SK-N-DZ (cell line): ENCODE measurements at regions not wholly inside any gene's neighbourhood (a gene's known extent, or its start where the extent isn't known, plus 50 kb on each side); places are given as distances from the start of the nearest gene placed in this dataset.
"Not testable (repeated sequence)": the region's sequence is repeated elsewhere in the genome, so short reads cannot be mapped to it uniquely, and the experiment has no call there.

Source experiments
- DNase-seq: peaks from one replicate; pipeline ENCODE4 v3.0.0-alpha.2; 2015; ENCODE audit warnings: low spot score

DNA sequence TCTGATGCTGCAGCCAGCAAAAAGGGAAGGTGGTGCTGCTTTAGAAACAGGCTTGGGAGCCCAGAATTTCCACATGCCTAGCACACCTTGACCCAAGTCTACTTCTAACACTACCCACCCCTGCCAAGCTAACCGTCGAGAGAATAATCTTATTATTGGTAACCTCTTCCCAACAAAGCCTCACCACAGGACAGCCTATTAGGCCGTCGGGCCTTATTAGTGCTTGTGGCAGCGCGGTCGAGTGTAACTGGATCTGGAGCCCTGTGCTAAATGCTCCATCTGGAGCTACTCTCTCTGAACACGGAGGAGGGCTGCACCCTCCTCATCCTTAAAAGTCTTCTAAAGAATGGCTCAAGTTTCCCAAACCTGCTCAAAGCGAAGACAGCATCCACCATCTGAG, 165.5 kb upstream of the NFIA start:
- peak; percentile 48 for DNase-seq

DNA sequence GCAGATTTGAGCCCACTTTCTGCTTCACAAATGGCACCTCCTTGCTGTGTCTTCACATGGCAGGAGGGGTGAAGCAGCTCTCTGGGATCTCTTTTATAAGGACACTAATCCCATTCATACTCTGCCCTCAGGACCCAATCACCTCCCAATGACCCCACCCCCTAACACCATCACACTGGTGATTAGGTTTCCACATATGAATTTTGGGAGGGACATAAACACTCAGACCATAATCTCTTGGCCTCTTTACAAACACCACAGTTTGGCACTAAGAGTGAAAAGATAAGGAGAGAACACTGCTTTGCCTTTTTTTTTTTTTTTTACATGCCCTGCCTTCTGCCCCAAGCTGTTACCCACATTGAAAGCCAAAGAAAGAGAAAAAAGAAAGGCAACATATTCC, 166.2 kb upstream of the NFIA start:
- DNase-seq = no peak

DNA sequence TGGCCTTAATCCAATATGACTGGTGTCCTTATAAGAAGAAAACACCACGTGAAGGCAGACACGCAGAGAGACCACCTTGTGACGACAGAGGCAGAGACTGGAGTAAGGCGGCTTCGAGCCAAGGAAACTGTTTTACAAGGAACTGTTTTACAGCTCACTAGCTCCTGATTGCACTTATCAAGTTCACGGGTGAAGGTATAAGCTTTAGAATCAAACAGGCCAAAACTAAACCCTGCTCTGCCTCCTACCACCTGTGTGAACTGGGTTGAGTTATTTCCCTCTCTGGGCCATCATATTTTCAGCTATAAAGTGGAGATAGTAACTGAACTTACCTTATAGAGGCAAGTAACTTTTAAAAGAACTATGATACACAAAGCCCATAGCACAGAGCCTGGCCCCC, 166.9 kb upstream of the NFIA start:
- DNase-seq = peak; percentile 17

DNA sequence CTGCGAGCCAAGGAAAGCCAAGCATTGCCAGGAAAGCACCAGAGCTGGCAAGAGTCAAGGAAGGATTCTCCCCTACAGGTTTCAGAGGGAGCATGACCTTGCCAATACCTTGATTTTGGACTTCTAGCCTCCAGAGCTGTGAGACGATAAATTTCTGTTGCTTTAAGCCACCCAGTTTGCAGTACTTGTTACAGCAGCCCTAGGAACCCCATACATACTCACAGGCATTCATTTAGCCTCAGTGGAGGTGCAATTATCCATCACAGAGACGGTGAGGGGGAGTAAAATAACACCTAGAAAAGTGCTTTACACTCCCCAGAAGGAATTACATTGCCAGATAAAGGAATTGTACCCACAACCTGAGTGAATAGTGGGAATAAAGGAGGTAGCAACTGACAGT, 167.4 kb upstream of the NFIA start:
- DNase-seq = no peak

DNA sequence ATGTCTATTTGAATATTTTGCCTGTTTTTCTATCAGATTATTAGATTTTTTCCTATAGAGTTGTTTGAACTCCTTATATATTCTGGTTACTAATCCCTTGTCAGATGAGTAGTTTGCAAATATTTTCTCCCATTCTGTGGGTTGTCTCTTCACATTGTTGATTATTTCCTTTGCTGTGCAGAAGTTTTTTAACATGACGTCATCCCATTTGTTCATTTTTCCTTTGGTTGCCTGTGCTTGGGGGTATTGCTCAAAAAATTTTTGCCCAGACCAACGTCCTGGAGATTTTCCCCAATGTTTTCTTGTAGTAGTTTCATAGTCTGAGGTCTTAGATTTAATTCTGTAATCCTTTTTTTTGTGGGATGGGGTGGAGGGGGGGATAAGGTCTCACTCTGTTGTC, 168.7 kb upstream of the NFIA start:
- not testable (repeated sequence) for DNase-seq

DNA sequence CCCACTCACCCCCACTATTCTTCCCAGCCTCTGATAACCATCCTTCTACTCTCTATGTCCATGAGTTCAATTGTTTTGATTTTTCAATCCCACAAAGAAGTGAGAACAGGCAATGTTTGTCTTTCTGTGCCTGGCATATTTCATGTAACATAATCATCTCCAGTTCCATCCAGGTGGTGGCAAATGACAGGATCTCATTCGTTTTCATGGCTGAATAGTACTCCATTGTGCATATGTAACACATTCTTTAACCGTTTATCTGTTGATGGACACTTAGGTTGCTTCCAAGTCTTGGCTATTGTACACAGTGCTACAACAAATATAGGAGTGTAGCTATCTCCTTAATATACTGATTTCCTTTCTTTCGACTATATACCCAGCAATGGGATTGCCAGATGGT, 169.3 kb upstream of the NFIA start:
- no peak for DNase-seq

DNA sequence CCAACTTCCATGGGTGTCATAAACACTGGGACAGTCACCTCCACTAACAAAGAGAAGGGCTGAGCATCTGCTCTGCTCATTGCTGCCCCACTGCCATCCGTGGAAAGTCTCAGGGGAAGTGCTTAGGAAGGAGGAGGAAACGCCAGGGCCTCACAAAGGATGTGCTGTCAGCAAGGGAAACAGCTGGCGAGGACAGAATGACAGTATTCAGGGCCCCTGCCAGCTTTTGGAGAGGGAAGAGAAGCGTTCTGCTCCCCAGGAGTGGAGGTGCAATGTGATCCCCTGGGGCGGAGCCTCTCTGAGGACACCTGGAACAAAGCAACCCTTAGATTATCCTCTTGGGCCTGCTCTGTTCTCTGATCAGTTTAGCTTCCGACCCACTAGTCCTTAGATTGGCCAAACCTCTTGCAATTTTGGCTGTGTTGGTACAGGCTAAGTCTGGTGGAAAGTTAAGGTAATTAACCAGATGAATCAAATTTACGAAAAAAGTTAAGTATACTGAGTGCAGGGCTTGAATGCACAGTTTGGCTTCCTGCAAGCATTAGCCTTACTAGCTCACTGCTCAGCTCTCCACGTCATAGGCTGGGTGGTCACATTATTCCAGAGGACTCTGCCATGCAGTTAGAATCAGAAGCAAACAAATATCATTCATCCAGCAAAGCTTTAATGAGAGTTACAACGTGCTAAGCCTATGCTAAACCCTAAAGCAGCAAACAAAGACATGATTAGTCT, 170.2 kb upstream of the NFIA start:
- no peak for DNase-seq

DNA sequence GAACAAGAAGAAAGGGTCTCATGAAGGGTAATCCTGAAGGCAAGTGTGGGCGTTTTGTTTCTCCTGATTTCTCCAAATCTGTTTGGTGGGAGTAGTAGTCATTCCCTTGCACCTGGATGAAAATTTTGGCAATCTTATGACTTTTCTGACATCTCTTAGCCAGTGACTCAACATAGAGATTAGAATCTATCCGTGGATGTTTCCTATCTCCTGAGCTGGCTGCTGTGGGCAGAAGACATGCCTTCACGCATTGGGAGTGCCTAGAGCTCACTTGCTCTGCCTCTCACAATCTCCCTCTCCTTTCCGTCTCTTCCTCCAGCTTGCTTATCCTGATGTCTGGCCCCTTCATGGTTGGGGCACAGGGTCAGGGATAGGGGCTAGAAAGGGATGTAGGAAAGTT, 174.2 kb upstream of the NFIA start:
- no peak for DNase-seq

DNA sequence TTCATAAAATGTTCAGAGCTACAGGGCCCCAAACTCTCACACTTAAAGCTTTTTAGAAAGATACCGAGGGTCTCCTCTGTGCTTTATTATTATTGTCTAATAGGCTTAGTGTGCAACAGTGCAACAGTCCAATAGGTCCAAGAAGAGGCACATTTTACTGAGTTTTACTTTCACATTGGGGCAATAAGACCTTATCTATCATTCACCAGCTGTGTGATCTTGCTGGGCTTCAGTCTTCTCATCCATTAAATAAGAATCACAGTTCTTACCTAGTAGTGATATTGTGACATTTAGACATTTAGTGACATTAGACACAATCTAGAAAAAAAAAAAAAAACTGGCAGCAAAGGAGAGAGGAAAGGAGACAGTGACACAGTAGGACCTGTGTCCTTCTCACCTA, 175.8 kb upstream of the NFIA start:
- DNase-seq = no peak

DNA sequence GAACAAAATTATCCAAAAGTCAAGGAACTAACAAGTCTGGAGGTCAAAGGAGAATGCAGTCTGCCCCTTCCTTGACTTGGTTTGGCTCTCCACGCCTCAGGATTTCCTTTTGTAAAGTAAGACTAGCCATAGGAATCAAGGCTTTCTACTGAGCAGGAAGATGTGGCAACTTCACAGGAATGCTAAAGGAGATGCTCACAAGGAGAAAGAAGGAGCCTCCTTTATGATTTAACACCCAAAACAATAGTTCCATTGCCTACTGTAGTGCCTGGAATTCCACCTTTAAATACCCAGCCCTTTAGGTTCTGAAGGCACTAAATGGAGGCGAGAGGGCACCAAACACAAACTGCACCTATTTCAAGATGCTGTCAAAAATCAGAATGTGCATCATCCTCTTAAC, 176.3 kb upstream of the NFIA start:
- DNase-seq = no peak

DNA sequence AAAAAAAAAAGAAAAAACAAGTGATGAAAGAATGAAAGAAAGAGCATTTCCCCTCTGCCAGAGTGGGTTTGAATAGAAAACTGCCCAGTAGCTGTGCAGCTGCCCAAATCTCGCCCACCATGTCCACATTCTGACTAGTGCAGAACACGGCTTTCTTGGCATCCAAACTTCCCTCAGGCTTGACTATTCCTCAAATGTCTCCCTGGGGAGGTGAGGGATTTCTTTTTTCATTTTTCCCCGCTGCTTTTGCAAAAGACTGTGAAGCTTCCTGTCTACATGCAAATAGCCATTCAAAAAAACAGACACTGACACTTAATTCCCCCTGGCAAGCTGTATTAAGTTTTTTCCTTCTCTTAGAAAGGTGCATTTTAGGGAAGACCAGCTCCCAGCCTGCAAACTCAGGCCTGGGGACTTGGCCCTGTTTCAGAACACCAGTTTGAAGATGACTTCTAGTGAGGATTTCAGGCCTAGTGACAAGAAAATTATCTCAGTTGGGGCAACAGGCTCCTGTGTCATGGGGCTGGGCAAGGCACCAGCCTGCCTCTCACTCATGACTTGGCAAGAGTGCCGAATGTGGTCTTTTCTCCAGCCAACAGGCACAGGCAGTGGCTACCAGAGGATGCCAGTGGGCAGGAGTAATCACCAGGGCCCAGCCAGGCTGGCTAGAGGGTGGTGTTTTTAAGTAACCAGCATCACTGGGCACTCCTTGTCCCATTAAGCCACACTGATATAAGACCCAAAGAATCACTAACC, 178.1 kb upstream of the NFIA start:
- no peak for DNase-seq

DNA sequence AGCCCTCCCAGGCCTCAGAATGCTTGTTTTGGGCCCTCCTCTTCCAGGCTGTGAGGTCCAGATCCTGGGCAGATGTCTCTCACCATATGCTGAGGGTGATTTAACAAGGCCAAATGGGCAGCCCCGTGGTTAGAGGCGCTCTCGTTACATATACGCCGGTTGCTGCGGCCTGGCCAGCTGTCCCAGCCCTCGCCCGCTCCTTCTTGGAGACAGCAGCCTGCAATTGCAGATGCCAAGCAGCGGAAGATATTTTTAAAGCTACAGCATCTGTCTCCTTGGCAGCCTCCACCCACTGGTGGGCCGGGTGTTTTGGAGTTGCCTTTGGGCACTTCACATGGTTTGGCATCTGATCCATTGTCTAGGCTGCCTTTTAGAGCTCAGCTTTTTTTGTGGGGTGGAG, 178.8 kb upstream of the NFIA start:
- peak; percentile 24 for DNase-seq

DNA sequence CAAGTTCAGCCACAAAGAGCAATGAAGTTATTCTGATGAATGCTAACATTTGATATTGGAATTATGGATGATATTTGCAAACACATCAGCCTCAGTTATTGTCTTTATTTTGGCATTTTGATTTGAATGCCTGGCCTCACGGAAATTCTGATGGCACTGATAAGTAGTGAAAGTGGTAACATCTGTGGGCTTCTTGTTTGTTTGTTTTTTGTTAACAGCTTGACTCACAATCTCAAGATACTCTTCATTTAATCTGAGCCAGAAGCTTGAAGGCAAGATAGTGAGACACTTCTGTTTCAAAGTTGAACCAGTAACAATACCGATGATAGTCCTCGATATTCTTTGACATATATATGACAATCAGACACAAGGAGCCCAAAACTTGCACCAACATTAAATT, 182.9 kb upstream of the NFIA start:
- no peak for DNase-seq

DNA sequence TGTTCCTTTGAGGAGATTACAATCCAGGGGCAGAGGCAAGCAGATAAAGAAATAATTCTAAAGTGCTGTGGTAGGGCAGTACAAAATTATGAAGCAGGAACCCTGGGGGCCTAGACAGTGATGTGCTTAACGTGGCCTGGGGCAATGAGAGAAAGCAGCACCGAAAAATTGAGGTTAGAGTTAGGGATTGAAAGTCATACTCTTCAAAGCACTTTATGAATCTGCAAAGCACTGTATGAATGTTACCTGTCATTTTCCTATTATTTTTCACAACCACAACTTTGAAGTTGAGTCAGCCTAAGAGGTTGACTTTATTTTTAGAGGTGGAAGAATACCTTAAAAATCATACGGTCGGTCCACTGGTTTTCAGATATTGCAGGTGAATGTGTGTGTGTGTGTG, 183.4 kb upstream of the NFIA start:
- DNase-seq = no peak

DNA sequence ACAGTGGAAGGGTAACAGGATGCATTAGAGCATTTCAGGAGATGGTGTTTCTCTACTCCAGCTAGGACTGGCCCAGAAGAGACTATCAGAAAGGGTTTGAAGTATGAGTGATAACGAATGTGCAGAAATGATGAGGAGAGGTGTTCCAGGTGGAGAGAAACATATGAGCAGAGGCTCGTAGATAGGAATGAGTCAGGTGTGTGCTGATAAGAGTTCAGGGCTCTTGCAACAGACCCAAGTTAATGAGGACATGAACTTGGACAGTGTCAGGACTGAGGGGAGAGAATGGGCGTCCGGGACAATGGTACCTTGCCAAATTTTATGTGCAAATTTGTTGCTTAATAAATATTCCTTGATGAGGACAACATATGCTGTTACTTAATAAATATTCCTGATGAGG, 183.9 kb upstream of the NFIA start:
- no peak for DNase-seq

DNA sequence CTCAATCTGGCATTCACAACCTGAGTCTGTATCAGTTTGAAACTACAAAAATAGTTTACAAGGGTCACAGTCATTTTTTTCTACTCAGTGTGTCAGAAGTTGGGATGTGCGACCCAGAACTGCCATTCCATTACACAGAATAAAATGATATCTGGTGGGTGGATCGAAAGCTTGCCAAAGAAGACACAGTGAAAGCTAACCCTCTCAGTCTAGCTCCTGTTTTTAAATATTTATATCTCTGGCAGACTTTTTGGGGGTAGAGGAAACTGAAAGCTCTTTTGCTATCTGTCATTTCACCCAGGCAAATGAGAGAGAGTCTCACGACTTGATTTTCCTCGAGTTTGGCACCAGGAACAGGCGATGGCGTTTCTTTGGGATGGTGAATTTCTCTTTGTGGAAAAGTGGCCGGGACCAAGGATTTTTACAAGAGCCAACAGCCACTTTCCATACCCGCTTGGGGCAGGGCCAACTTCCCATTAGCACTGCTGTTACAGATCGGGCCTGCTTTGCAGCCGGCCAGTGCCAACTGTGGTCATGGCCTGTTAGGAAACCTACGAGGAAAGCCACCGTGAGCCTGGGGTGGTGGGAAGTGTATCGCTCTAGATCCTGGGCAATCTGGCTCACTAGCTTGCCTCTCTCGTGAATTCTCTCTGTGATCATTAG, 185.5 kb upstream of the NFIA start:
- no peak for DNase-seq

DNA sequence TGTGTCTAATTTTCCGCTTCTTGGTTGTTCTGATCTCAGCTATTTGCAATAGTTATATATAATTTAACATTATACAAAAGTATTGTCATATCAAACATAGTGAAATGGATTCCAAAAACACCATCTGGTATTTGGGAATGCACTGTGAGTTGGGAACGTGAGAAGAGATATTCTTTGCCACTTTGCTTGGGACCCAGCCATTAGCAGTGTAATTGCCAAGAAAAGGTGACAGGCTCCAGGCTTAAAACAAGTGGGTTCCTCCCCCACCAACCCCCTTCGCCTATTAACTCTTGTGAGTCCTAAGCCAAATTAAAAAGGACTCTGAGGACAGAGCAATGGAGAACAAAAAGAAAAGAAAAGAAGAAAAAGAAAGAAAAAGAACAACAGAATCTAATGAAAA, 186.7 kb upstream of the NFIA start:
- no peak for DNase-seq

DNA sequence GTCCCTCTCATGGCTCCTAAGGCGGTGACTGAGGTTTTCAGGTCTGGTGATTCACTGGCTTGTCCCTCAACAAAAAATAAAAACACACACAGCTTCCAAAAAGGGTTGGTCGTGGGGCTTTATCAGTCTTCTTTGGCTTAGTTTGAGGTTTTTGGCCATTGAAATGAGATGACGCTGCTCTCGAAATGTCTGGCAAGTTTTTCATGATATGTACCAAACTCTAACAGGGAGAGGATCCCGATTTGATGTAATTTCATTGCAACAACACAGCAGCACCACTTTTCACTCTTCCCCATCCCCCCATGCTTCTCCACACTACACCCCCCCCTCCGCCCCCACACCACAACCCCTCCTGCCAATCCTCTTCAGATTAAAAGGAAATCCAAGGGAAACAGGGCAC, 187.1 kb upstream of the NFIA start:
- no peak for DNase-seq

DNA sequence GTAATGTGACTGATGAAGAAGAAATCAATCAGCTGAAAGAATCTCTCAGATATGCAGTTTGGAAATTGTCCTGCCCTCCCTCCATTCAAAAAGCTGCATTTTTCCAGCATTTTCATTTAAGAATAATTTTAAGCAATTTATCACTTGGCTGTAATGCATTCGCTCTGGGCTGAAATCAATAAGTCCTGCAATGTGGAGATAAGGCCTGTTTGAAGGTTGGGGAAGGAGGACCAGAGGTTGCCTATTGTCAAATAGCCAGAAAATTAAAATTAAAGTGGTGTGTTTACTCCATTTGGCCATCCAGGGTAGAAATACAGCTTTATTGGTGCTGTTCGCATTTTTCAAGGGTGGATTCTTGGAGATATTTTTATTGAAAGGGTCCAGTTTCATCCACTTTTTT, 187.6 kb upstream of the NFIA start:
- no peak for DNase-seq

DNA sequence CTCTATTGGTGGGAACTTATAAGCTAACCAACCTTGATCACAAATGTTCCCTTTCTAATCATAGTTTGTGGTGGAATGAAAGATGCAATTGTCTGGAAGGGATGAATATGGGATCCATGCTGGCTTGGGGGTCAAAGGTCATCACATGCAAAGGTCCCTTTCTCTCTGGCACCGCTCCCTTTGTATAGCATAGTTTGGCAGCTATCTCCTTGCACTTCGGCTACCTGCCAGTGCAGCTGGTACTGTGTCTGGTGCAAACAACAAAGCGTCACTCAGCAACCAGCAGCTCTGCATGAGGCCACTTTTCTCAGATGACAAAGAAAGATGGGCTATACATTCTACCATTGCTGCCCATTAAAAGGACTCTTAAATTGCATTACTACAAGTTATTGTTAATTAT, 188.2 kb upstream of the NFIA start:
- DNase-seq = no peak

DNA sequence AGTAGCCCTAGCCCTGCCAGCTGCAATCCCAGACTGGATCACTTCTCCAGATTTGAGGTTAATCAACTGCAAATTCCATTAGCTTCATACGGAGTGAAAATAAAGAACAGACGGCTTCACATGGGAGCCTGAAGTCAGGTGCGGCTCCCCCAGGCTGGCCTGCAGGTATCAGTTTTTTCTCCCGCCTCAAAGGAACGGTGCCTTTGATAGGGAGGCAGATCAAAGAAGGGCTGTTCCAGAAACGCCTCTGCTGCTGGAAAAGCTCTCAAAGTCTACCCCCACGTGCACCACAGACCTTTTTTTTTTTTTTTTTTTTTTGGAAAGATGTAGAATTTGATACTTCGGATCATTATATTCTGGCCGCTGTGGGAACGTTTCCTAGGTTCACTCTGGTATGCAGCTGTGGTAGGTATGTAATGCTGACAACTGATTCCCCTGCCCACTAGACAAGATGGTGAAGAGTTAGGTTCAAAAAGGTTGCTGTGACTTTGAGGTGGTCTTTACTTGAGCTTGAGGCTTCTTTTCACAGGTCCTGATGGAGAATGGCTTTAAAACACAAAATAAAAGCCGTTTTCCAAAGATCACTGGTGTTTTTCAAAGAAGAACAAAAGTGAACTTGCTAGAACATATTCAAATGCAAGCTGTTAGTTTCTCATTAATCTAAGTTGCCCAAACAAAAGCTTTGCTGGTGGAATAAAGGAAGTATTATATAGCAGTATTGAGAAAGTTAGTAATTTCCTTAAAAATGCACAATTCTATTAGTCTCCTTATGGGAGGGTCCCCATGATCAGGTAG, 189.0 kb upstream of the NFIA start:
- peak; percentile 49 for DNase-seq

DNA sequence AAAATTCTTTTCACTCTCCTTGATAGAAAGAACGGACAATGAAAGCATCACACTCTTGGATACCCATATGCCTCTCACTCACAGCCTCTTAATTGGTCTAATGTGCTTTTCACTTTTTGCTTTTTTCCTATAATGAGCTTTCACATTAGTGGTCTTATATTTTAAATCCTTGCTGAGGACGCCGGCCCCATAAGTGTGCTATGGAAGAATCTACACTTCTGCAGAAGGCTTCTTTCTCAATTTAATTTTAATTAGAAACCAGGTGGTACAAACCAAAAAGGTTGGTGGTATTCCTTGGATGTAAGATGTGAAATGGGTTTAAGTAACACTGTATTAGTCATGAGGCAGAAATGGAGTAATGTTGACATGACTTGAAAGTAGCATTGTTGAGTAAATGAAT, 190.6 kb upstream of the NFIA start:
- DNase-seq = no peak
